ENCODE measurements at regions not wholly inside any gene's neighbourhood (a gene's known extent, or its start where the extent isn't known, plus 50 kb on each side); places are given as distances from the start of the nearest gene placed in this dataset.

DNA sequence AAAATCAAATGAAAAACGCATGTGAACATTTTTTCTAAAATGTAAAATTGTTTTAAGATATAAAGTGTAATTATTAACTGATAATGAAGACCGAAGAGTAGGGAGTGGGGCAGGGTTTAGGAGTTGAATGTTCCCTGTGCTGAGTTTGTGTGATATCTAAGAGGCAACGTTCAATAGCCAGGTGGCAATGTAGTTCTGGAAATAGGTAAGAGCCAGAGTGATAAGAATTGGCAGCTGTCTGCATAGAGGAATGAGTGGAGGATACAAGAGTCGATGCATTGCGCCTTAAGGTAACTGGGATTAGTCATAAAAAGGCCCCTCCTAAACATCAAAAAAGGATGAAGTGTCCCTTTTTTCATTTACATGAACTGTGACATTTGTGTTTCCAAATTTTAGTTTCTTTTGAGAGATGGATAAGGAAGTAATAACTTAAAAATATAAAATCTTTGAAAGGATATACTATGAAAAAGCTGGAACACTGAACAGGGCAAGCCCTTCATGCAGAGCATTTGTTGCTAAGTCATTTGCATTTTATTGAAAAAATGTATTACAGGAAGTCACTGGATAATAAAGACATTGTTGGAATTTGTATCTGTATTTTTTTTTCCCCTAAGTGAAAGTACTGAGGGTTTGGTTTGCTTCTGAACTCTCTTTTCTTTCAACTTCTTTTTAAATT is 659.3 kb downstream of the ACTL7B start:
- H3K9me3 ChIP-seq (ENCODE audit: severe bottlenecking), result peaks cover 3% of the 10 kb centered on the region
- no peak for TF ChIP-seq CTCF (IDR thresholded peaks at IDR 0.05; ENCODE audit: poor library complexity, severe bottlenecking)

DNA sequence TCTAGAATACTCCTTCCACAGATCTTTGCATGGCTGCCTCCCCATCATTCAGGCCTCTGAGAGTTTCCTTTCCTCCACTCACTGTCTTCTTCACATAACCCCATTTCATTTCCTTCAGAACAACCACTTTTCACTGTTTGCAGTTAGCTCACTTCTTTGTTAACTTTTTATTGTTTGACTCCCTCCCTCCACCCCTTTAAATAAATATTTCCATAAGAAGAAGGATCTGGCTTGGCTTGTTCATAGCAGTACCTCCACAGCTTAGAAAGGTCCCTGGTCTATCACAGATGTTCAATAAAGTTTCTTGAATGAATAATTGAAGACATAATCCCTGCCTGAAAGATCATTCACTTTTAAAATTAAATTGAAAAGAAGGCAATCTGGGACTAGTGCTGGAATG is 661.6 kb downstream of the ACTL7B start:
- Histone ChIP-seq H3K36me3 (ENCODE audit: low read depth) (no peaks in the 10 kb centered on the region), H3K27me3 (ENCODE audit: insufficient read depth, poor library complexity, severe bottlenecking) (no peaks in the 10 kb centered on the region), H3K27ac (ENCODE audit: poor library complexity, severe bottlenecking) (no peak overlapping the region), H3K4me1 (ENCODE audit: insufficient read depth, poor library complexity, severe bottlenecking) (no peaks in the 10 kb centered on the region), H3K9me3 (ENCODE audit: severe bottlenecking) (no peaks in the 10 kb centered on the region), H3K4me3 (ENCODE audit: severe bottlenecking) (no peak overlapping the region)
- ATAC-seq (ENCODE audit: low read depth) (no peak), DNase-seq (ENCODE audit: low spot score) (no peak)
- no peak for TF ChIP-seq CTCF (IDR thresholded peaks at IDR 0.05; ENCODE audit: poor library complexity, severe bottlenecking)

More for the DNA sequence above, 659.3 kb downstream of the ACTL7B start:
- Histone ChIP-seq H3K27ac (ENCODE audit: poor library complexity, severe bottlenecking) (no peak overlapping the region), H3K27me3 (ENCODE audit: insufficient read depth, poor library complexity, severe bottlenecking) (no peaks in the 10 kb centered on the region), H3K4me3 (ENCODE audit: severe bottlenecking) (no peak overlapping the region), H3K4me1 (ENCODE audit: insufficient read depth, poor library complexity, severe bottlenecking) (no peaks in the 10 kb centered on the region), H3K36me3 (ENCODE audit: low read depth) (no peaks in the 10 kb centered on the region)
- ATAC-seq (ENCODE audit: low read depth), result no peak
- no peak for DNase-seq (ENCODE audit: low spot score)

GRCh38 chr9:108193026-108193710 is 662.6 kb downstream of the ACTL7B start:
- Histone ChIP-seq H3K4me3 (ENCODE audit: severe bottlenecking) (no peak overlapping the region), H3K27me3 (ENCODE audit: insufficient read depth, poor library complexity, severe bottlenecking) (no peaks in the 10 kb centered on the region), H3K9me3 (ENCODE audit: severe bottlenecking) (no peaks in the 10 kb centered on the region), H3K27ac (ENCODE audit: poor library complexity, severe bottlenecking) (no peak overlapping the region), H3K4me1 (ENCODE audit: insufficient read depth, poor library complexity, severe bottlenecking) (no peaks in the 10 kb centered on the region), H3K36me3 (ENCODE audit: low read depth) (no peaks in the 10 kb centered on the region)
- no peak for TF ChIP-seq CTCF (IDR thresholded peaks at IDR 0.05; ENCODE audit: poor library complexity, severe bottlenecking)
- ATAC-seq (ENCODE audit: low read depth) (no peak), DNase-seq (ENCODE audit: low spot score) (no peak)

DNA sequence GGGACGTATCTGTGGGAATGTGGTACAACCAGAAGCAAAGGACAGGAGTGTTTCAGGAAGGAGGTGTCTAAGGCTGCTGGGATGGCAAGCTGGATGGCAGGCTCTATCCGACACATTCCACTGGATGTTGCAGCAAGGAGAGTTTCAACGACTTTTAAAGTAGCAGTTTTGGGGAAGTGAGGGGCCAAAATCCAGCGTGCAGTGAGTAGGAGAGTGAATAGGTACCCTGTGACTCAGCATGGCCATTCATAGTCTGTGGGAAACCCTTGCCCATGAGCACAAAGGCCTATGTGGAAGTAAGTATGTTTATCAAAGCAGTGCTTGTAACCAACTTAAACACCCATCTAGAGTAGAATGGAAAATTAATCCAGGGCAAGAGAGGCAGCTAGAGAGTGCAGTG is 664.7 kb downstream of the ACTL7B start:
- H3K36me3 ChIP-seq (ENCODE audit: low read depth), result no peaks in the 10 kb centered on the region
- no peak for TF ChIP-seq CTCF (IDR thresholded peaks at IDR 0.05; ENCODE audit: poor library complexity, severe bottlenecking)
- ATAC-seq (ENCODE audit: low read depth), result no peak

GRCh38 chr9:108188976-108189375 is 666.8 kb downstream of the ACTL7B start:
- Histone ChIP-seq H3K9me3 (ENCODE audit: severe bottlenecking) (no peaks in the 10 kb centered on the region), H3K4me3 (ENCODE audit: severe bottlenecking) (no peak overlapping the region), H3K36me3 (ENCODE audit: low read depth) (no peaks in the 10 kb centered on the region), H3K27ac (ENCODE audit: poor library complexity, severe bottlenecking) (no peak overlapping the region), H3K27me3 (ENCODE audit: insufficient read depth, poor library complexity, severe bottlenecking) (no peaks in the 10 kb centered on the region), H3K4me1 (ENCODE audit: insufficient read depth, poor library complexity, severe bottlenecking) (peaks cover 15% of the 10 kb centered on the region)
- DNase-seq (ENCODE audit: low spot score) (no peak), ATAC-seq (ENCODE audit: low read depth) (no peak)
- no peak for TF ChIP-seq CTCF (IDR thresholded peaks at IDR 0.05; ENCODE audit: poor library complexity, severe bottlenecking)

More for the DNA sequence above, 664.7 kb downstream of the ACTL7B start:
- Histone ChIP-seq H3K27me3 (ENCODE audit: insufficient read depth, poor library complexity, severe bottlenecking) (no peaks in the 10 kb centered on the region), H3K27ac (ENCODE audit: poor library complexity, severe bottlenecking) (no peak overlapping the region), H3K9me3 (ENCODE audit: severe bottlenecking) (no peaks in the 10 kb centered on the region), H3K4me3 (ENCODE audit: severe bottlenecking) (no peak overlapping the region), H3K4me1 (ENCODE audit: insufficient read depth, poor library complexity, severe bottlenecking) (no peaks in the 10 kb centered on the region)
- no peak for DNase-seq (ENCODE audit: low spot score)

Measured in RWPE2 (cell line).